Ectodermal cell (in vitro differentiated cells): ENCODE measurements at regions not wholly inside any gene's neighbourhood (a gene's known extent, or its start where the extent isn't known, plus 50 kb on each side); places are given as distances from the start of the nearest gene placed in this dataset.

Experiments used
- H3K27ac ChIP-seq: 2 replicates; pipeline ENCODE4 v1.7.0; 2013; ENCODE audit warnings: mild to moderate bottlenecking, low read depth, low read length; ENCODE audit not compliant: insufficient read depth, poor library complexity, severe bottlenecking
- H3K27me3 ChIP-seq: 2 replicates; pipeline ENCODE4 v1.7.0; 2013; ENCODE audit warnings: mild to moderate bottlenecking, low read length; ENCODE audit not compliant: insufficient read depth, control insufficient read depth, poor library complexity, severe bottlenecking
- H3K36me3 ChIP-seq: one replicate; pipeline ENCODE4 v1.7.0; 2013; ENCODE audit warnings: low read length; ENCODE audit not compliant: control insufficient read depth, insufficient read depth
- H3K4me1 ChIP-seq: one replicate; pipeline ENCODE4 v1.7.0; 2013; ENCODE audit warnings: low read length; ENCODE audit not compliant: control insufficient read depth, insufficient read depth
- H3K4me3 ChIP-seq: 2 replicates; pipeline ENCODE4 v1.7.0; 2013; ENCODE audit warnings: low read depth, low read length, control low read depth; ENCODE audit not compliant: insufficient read depth
- H3K9me3 ChIP-seq: 2 replicates; pipeline ENCODE4 v1.7.0; 2013; ENCODE audit warnings: mild to moderate bottlenecking, low read length, moderate library complexity; ENCODE audit not compliant: control insufficient read depth
- WGBS, 2 experiments: methylation state at CpG; one replicate each; pipeline ENCODE4 v1.1.7; 2013; ENCODE audit warnings: missing lambda C conversion rate in 2 of 2; 5-methylcytosine and 5-hydroxymethylcytosine counted together

DNA sequence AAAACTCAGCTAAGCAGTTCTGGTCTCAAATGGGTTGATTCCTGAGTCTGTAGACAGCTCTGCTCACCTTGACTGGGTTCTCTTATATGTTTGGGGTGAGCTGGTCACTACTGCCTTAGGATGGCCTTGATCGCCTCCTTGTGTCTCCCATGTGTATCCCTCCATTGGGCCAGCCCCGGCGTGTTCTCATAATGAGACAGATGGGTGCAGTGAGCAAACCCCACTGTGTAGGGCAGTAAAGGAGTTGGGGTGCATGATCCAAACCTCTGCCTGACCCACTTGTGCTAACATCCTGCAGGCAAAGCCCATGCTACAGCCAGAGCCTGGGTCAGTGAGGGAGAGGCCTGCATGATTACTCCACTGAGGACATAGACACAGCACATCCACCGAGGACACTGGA, 657.6 kb downstream of the BRD1 start:
- Histone ChIP-seq H3K9me3 (no peaks in the 10 kb centered on the region), H3K27ac (no peak overlapping the region), H3K4me1 (no peaks in the 10 kb centered on the region), H3K36me3 (no peaks in the 10 kb centered on the region), H3K4me3 (no peak overlapping the region), H3K27me3 (no peaks in the 10 kb centered on the region)
- WGBS, 2 experiments, result 90 to 92% methylated on average over 4 of the region's 4 CpGs

- Histone ChIP-seq H3K4me1 (no peaks in the 10 kb centered on the region), H3K4me3 (no peak overlapping the region), H3K27me3 (no peaks in the 10 kb centered on the region), H3K9me3 (no peaks in the 10 kb centered on the region), H3K36me3 (no peaks in the 10 kb centered on the region), H3K27ac (no peak overlapping the region)
- WGBS, 2 experiments, result 80 to 81% methylated on average over 16 of the region's 16 CpGs
These were observed 658.5 kb downstream of the BRD1 start for GRCh38 chr22:49169074-49169744.

- H3K4me3 ChIP-seq, result no peak overlapping the region
- no peaks in the 10 kb centered on the region for H3K4me1 ChIP-seq
- no peaks in the 10 kb centered on the region for H3K27me3 ChIP-seq
- no peak overlapping the region for H3K27ac ChIP-seq
- no peaks in the 10 kb centered on the region for H3K9me3 ChIP-seq
- 92 to 93% methylated on average over 34 of the region's 34 CpGs for WGBS, 2 experiments
- no peaks in the 10 kb centered on the region for H3K36me3 ChIP-seq
These were observed 659.4 kb downstream of the BRD1 start for GRCh38 chr22:49168219-49168813.

DNA sequence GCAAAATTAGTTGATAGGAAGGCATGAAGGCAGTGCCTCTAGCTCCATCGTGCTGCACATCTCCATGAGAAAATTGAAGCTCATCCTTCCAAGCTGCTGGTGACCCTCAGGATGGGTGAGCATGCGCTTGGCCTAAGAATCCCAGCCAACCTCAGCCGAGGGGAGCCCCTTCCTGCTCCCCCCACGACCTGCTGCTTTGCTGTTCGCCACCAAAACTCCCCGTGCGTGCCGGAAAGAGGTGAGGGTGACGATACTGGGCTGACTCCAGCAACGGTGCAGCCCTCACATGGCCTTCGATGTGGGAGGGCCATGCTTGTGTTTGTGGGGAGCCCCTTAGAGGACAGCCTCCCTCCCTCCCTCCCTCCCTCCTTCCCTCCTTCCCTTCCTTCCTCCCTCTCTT, 660.9 kb downstream of the BRD1 start:
- Histone ChIP-seq H3K36me3 (no peaks in the 10 kb centered on the region), H3K9me3 (no peaks in the 10 kb centered on the region), H3K27ac (no peak overlapping the region), H3K4me3 (no peak overlapping the region), H3K27me3 (no peaks in the 10 kb centered on the region), H3K4me1 (no peaks in the 10 kb centered on the region)
- 92% methylated on average over 11 of the region's 11 CpGs for WGBS, 2 experiments

GRCh38 chr22:49166211-49166610, 661.5 kb downstream of the BRD1 start:
- H3K4me1 ChIP-seq, result no peaks in the 10 kb centered on the region
- no peaks in the 10 kb centered on the region for H3K9me3 ChIP-seq
- WGBS, 2 experiments, result 93% methylated on average over 13 of the region's 13 CpGs
- H3K4me3 ChIP-seq, result no peak overlapping the region
- no peaks in the 10 kb centered on the region for H3K36me3 ChIP-seq
- no peaks in the 10 kb centered on the region for H3K27me3 ChIP-seq
- H3K27ac ChIP-seq, result no peak overlapping the region

GRCh38 chr22:49164773-49165320, 662.8 kb downstream of the BRD1 start:
- Histone ChIP-seq H3K36me3 (no peaks in the 10 kb centered on the region), H3K4me3 (no peak overlapping the region), H3K27me3 (no peaks in the 10 kb centered on the region), H3K4me1 (no peaks in the 10 kb centered on the region), H3K27ac (no peak overlapping the region), H3K9me3 (no peaks in the 10 kb centered on the region)
- 82 to 84% methylated on average over 13 of the region's 14 CpGs for WGBS, 2 experiments

DNA sequence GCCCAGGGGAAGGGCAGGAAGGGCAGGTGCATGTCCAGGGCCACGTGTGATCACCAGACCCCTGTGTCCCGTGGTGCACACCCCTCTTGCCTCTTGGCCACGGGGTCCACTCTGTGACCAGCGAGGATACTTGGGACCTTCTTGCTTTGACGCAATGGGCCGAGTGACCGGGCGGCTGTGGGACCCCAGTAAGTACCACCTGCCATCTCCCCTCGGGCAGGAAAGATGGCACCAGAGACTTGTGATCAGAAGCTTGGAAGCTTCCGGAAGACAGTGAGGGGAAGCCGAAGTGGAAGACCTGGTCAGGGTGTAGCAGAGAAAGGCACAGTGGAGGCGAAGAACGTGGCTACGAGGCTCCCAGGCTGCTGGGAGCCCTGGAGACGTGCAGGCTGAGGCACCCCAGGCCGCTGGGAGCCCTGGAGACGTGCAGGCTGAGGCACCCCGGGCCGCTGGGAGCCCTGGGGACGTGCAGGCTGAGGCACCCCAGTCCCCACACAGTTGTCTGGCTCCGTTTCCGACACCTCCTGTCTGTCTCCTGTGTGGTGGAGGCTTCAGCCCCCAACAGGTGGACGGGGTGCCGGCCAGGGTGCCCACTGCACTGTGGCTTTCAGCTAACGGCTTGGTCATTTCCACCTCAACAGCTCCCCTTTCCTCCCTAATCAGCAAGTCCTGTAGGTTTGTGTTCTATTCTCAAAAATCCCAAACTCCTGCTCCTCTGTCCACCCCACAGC, 663.5 kb downstream of the BRD1 start:
- H3K9me3 ChIP-seq, result no peaks in the 10 kb centered on the region
- H3K36me3 ChIP-seq, result no peaks in the 10 kb centered on the region
- no peaks in the 10 kb centered on the region for H3K4me1 ChIP-seq
- H3K4me3 ChIP-seq, result no peak overlapping the region
- 84 to 87% methylated on average over 25 of the region's 25 CpGs for WGBS, 2 experiments
- no peak overlapping the region for H3K27ac ChIP-seq
- no peaks in the 10 kb centered on the region for H3K27me3 ChIP-seq

- Histone ChIP-seq H3K36me3 (no peaks in the 10 kb centered on the region), H3K27me3 (no peaks in the 10 kb centered on the region), H3K27ac (no peak overlapping the region), H3K4me3 (no peak overlapping the region), H3K4me1 (no peaks in the 10 kb centered on the region), H3K9me3 (no peaks in the 10 kb centered on the region)
- 91 to 93% methylated on average over 20 of the region's 20 CpGs for WGBS, 2 experiments
These were observed 664.3 kb downstream of the BRD1 start for GRCh38 chr22:49163258-49163959.

DNA sequence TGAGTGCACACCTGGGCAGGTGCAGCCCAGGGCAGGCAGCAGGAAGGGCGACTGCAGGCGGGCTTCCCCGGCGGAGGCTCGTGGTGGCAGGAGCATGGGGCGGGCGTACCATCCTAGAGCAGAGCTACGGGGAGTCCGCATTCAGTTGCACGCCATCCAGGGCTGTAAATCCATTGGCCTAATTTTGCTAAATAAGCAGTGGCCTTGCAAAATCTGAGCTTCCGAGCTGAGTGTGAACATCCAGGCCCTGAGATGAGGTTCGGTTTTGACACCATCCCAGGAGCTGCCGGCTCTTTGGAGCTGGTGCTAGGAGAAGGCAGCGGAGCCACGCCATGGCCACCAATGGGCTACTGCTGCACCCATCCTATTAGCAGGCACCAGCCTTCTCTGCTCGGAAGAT, 664.8 kb downstream of the BRD1 start:
- H3K9me3 ChIP-seq, result no peaks in the 10 kb centered on the region
- no peaks in the 10 kb centered on the region for H3K36me3 ChIP-seq
- no peaks in the 10 kb centered on the region for H3K4me1 ChIP-seq
- WGBS, 2 experiments, result 92 to 94% methylated on average over 16 of the region's 16 CpGs
- H3K27ac ChIP-seq, result no peak overlapping the region
- H3K4me3 ChIP-seq, result no peak overlapping the region
- no peaks in the 10 kb centered on the region for H3K27me3 ChIP-seq
